H1 (cell line): ENCODE measurements at regions not wholly inside any gene's neighbourhood (a gene's known extent, or its start where the extent isn't known, plus 50 kb on each side); places are given as distances from the start of the nearest gene placed in this dataset.

Source experiments
- CHD2 ChIP-seq: IDR thresholded peaks from 2 replicates; pipeline ENCODE4 v1.6.1; 2012; ENCODE audit warnings: low read length, improper control_type of control experiment
- GTF2F1 ChIP-seq: IDR thresholded peaks from 2 replicates; pipeline ENCODE4 v1.6.1; 2012; ENCODE audit warnings: low read depth, low read length, improper control_type of control experiment, borderline replicate concordance

- TF ChIP-seq GTF2F1 (no peak), CHD2 (no peak)
These were observed 93.4 kb downstream of the ABHD5 start (continued) for GRCh38 chr3:43783987-43784639.
